ENCODE measurements at regions not wholly inside any gene's neighbourhood (a gene's known extent, or its start where the extent isn't known, plus 50 kb on each side); places are given as distances from the start of the nearest gene placed in this dataset.
A peak's percentile ranks its signal among the peaks of the same experiment; 100 is the strongest.

- no peak overlapping the region for H3K4me2 ChIP-seq (ENCODE audit: insufficient read depth, low read length, poor library complexity, severe bottlenecking)
- no peak overlapping the region for H3K23ac ChIP-seq (ENCODE audit: low read depth, low read length, poor library complexity)
- no peaks in the 10 kb centered on the region for H3K79me1 ChIP-seq (ENCODE audit: low read depth, low read length)
- H4K8ac ChIP-seq (ENCODE audit: low read depth, low read length): no peak overlapping the region
- H3K4ac ChIP-seq (ENCODE audit: low read length): no peak overlapping the region
- H3K36me3 ChIP-seq (replicated peaks in 1 of 2; ENCODE audit: control insufficient read depth in 2 of 2, insufficient read depth in 2 of 2, low read length in 2 of 2): no peaks in the 10 kb centered on the region
- peaks cover 0 to 17% (median 2%) of the 10 kb centered on the region in 3 experiments for H3K27me3 ChIP-seq (ENCODE audit: control insufficient read depth in 3 of 3, insufficient read depth in 3 of 3, low read depth in 1 of 3, low read length in 3 of 3)
- WGBS, 2 donors (ENCODE audit: extremely low coverage in 2 of 2, insufficient read length in 2 of 2, insufficient replicate concordance in 1 of 2): no CpG with 5 or more reads among the region's 4 CpGs
- H4K91ac ChIP-seq (ENCODE audit: low read depth, low read length, poor library complexity): no peak overlapping the region
- no peak overlapping the region for H3K14ac ChIP-seq (ENCODE audit: low read length)
- no peak for DNase-seq (ENCODE audit: low spot score)
- no peak overlapping the region for H3K27ac ChIP-seq (replicated peaks; ENCODE audit: low read length)
- H3K9ac ChIP-seq (ENCODE audit: low read depth, low read length, poor library complexity): no peak overlapping the region
- H3K18ac ChIP-seq (ENCODE audit: low read length): no peak overlapping the region
- H2BK12ac ChIP-seq (ENCODE audit: low read length): no peak overlapping the region
- no peak overlapping the region for H2BK15ac ChIP-seq (ENCODE audit: low read length)
- no peak overlapping the region for H2AK5ac ChIP-seq (ENCODE audit: low read depth, low read length)
- H2BK120ac ChIP-seq (ENCODE audit: low read depth, low read length): no peak overlapping the region
- no peaks in the 10 kb centered on the region for H3K4me1 ChIP-seq (ENCODE audit: control insufficient read depth in 2 of 2, insufficient read depth in 1 of 2, low read depth in 1 of 2, low read length in 2 of 2)
- H2AFZ ChIP-seq (ENCODE audit: low read length): no peak overlapping the region
- H3K4me3 ChIP-seq (ENCODE audit: low read length in 2 of 2): no peak overlapping the region
- peaks cover 0 to 4% of the 10 kb centered on the region in 2 donors for H3K9me3 ChIP-seq (replicated peaks in 1 of 2; ENCODE audit: control insufficient read depth in 2 of 2, insufficient read depth in 1 of 2, low read depth in 1 of 2, low read length in 2 of 2)
- H2BK5ac ChIP-seq (ENCODE audit: low read length): no peak overlapping the region
Measured at GRCh38 chr7:155899596-155899995, 87.3 kb upstream of the SHH start.

- Histone ChIP-seq H2AK5ac (ENCODE audit: low read depth, low read length) (no peak overlapping the region), H3K4me3 (ENCODE audit: low read length in 2 of 2) (no peak overlapping the region)
- WGBS, 2 donors (ENCODE audit: extremely low coverage in 2 of 2, insufficient read length in 2 of 2, insufficient replicate concordance in 1 of 2): no CpG with 5 or more reads among the region's 16 CpGs
Measured at GRCh38 chr7:155897758-155898386, 85.6 kb upstream of the SHH start.

DNA sequence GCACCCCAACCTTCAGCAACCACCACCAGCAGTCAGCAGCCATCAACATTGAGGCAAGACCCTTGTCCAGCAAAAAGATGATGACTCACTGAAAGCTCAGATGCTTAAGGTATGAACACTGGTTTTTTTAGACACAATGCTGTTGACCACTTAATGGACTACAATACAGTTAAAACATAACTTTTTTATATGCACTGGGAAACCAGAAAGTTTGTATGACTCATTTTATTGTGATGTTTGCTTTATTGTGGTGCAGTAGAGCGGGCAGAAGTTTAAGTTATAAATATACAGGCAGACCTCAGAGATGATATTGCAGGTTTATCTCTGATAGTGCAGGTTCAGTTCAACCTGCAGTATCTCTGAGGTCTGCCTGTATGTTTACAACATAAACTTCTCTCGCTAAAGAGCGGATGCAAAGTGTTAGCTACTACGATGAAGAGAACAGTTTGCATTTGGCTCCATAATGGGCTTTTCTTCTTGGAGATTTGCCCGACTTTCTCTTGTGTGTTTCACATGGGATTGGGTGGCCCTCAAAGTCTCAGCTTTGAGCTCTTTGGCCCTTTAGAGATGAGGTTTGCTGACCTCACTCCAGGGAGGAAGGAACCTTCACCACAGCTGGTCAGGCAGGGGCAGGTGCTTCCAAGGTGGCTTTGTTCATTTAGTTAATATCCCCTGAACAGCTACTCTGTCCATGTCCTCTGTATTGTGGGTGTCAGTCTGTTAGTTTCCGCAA is 84.4 kb upstream of the SHH start:
- Histone ChIP-seq H2BK12ac (ENCODE audit: low read length) (no peak overlapping the region), H3K9me3 (replicated peaks in 1 of 2; ENCODE audit: control insufficient read depth in 2 of 2, insufficient read depth in 1 of 2, low read depth in 1 of 2, low read length in 2 of 2) (peaks cover 0 to 4% of the 10 kb centered on the region in 2 donors), H3K4me3 (ENCODE audit: low read length in 2 of 2) (no peak overlapping the region), H3K27ac (replicated peaks; ENCODE audit: low read length) (no peak overlapping the region), H2BK120ac (ENCODE audit: low read depth, low read length) (no peak overlapping the region), H4K8ac (ENCODE audit: low read depth, low read length) (no peak overlapping the region), H2AFZ (ENCODE audit: low read length) (no peak overlapping the region), H4K91ac (ENCODE audit: low read depth, low read length, poor library complexity) (no peak overlapping the region), H3K9ac (ENCODE audit: low read depth, low read length, poor library complexity) (no peak overlapping the region), H3K18ac (ENCODE audit: low read length) (no peak overlapping the region), H3K4me2 (ENCODE audit: insufficient read depth, low read length, poor library complexity, severe bottlenecking) (no peak overlapping the region), H2BK5ac (ENCODE audit: low read length) (no peak overlapping the region), H3K79me1 (ENCODE audit: low read depth, low read length) (no peaks in the 10 kb centered on the region), H3K27me3 (ENCODE audit: control insufficient read depth in 3 of 3, insufficient read depth in 3 of 3, low read depth in 1 of 3, low read length in 3 of 3) (peaks cover 0 to 4% (median 2%) of the 10 kb centered on the region in 3 experiments), H2AK5ac (ENCODE audit: low read depth, low read length) (no peak overlapping the region), H3K14ac (ENCODE audit: low read length) (no peak overlapping the region), H3K4me1 (ENCODE audit: control insufficient read depth in 2 of 2, insufficient read depth in 1 of 2, low read depth in 1 of 2, low read length in 2 of 2) (no peaks in the 10 kb centered on the region), H3K23ac (ENCODE audit: low read depth, low read length, poor library complexity) (no peak overlapping the region), H3K36me3 (replicated peaks in 1 of 2; ENCODE audit: control insufficient read depth in 2 of 2, insufficient read depth in 2 of 2, low read length in 2 of 2) (no peaks in the 10 kb centered on the region), H2BK15ac (ENCODE audit: low read length) (no peak overlapping the region), H3K4ac (ENCODE audit: low read length) (no peak overlapping the region)
- no peak for DNase-seq (ENCODE audit: low spot score)
- WGBS, 2 donors (ENCODE audit: extremely low coverage in 2 of 2, insufficient read length in 2 of 2, insufficient replicate concordance in 1 of 2): no CpG with 5 or more reads among the region's 6 CpGs

More at GRCh38 chr7:155897758-155898386, 85.6 kb upstream of the SHH start:
- Histone ChIP-seq H3K27ac (replicated peaks; ENCODE audit: low read length) (no peak overlapping the region), H4K8ac (ENCODE audit: low read depth, low read length) (no peak overlapping the region), H3K9me3 (replicated peaks in 1 of 2; ENCODE audit: control insufficient read depth in 2 of 2, insufficient read depth in 1 of 2, low read depth in 1 of 2, low read length in 2 of 2) (peaks cover 0 to 4% of the 10 kb centered on the region in 2 donors), H3K79me1 (ENCODE audit: low read depth, low read length) (no peaks in the 10 kb centered on the region), H2BK15ac (ENCODE audit: low read length) (no peak overlapping the region), H3K23ac (ENCODE audit: low read depth, low read length, poor library complexity) (no peak overlapping the region), H2BK120ac (ENCODE audit: low read depth, low read length) (no peak overlapping the region), H3K18ac (ENCODE audit: low read length) (no peak overlapping the region), H3K27me3 (ENCODE audit: control insufficient read depth in 3 of 3, insufficient read depth in 3 of 3, low read depth in 1 of 3, low read length in 3 of 3) (peaks cover 0 to 4% (median 2%) of the 10 kb centered on the region in 3 experiments), H2BK5ac (ENCODE audit: low read length) (no peak overlapping the region), H3K4ac (ENCODE audit: low read length) (no peak overlapping the region), H3K4me2 (ENCODE audit: insufficient read depth, low read length, poor library complexity, severe bottlenecking) (no peak overlapping the region), H3K14ac (ENCODE audit: low read length) (no peak overlapping the region), H3K9ac (ENCODE audit: low read depth, low read length, poor library complexity) (no peak overlapping the region), H2BK12ac (ENCODE audit: low read length) (no peak overlapping the region), H4K91ac (ENCODE audit: low read depth, low read length, poor library complexity) (no peak overlapping the region), H3K4me1 (ENCODE audit: control insufficient read depth in 2 of 2, insufficient read depth in 1 of 2, low read depth in 1 of 2, low read length in 2 of 2) (no peaks in the 10 kb centered on the region), H2AFZ (ENCODE audit: low read length) (no peak overlapping the region), H3K36me3 (replicated peaks in 1 of 2; ENCODE audit: control insufficient read depth in 2 of 2, insufficient read depth in 2 of 2, low read length in 2 of 2) (no peaks in the 10 kb centered on the region)
- no peak for DNase-seq (ENCODE audit: low spot score)

- H3K9ac ChIP-seq (ENCODE audit: low read depth, low read length, poor library complexity): no peak overlapping the region
- no peaks in the 10 kb centered on the region for H3K79me1 ChIP-seq (ENCODE audit: low read depth, low read length)
- no peak overlapping the region for H4K91ac ChIP-seq (ENCODE audit: low read depth, low read length, poor library complexity)
- H2BK120ac ChIP-seq (ENCODE audit: low read depth, low read length): no peak overlapping the region
- H2AFZ ChIP-seq (ENCODE audit: low read length): no peak overlapping the region
- no peak overlapping the region for H2BK5ac ChIP-seq (ENCODE audit: low read length)
- peaks cover 0 to 4% (median 2%) of the 10 kb centered on the region in 3 experiments for H3K27me3 ChIP-seq (ENCODE audit: control insufficient read depth in 3 of 3, insufficient read depth in 3 of 3, low read depth in 1 of 3, low read length in 3 of 3)
- no CpG with 5 or more reads among the region's 6 CpGs for WGBS, 2 donors (ENCODE audit: extremely low coverage in 2 of 2, insufficient read length in 2 of 2, insufficient replicate concordance in 1 of 2)
- H3K36me3 ChIP-seq (replicated peaks in 1 of 2; ENCODE audit: control insufficient read depth in 2 of 2, insufficient read depth in 2 of 2, low read length in 2 of 2): no peaks in the 10 kb centered on the region
- H3K4ac ChIP-seq (ENCODE audit: low read length): no peak overlapping the region
- H2BK12ac ChIP-seq (ENCODE audit: low read length): no peak overlapping the region
- H3K18ac ChIP-seq (ENCODE audit: low read length): peak overlapping the region; percentile 25
- H3K14ac ChIP-seq (ENCODE audit: low read length): no peak overlapping the region
- H2BK15ac ChIP-seq (ENCODE audit: low read length): no peak overlapping the region
- no peaks in the 10 kb centered on the region for H3K4me1 ChIP-seq (ENCODE audit: control insufficient read depth in 2 of 2, insufficient read depth in 1 of 2, low read depth in 1 of 2, low read length in 2 of 2)
- H3K9me3 ChIP-seq (replicated peaks in 1 of 2; ENCODE audit: control insufficient read depth in 2 of 2, insufficient read depth in 1 of 2, low read depth in 1 of 2, low read length in 2 of 2): peaks cover 0 to 2% of the 10 kb centered on the region in 2 donors
- no peak overlapping the region for H3K4me3 ChIP-seq (ENCODE audit: low read length in 2 of 2)
- H4K8ac ChIP-seq (ENCODE audit: low read depth, low read length): no peak overlapping the region
- no peak for DNase-seq (ENCODE audit: low spot score)
- no peak overlapping the region for H3K4me2 ChIP-seq (ENCODE audit: insufficient read depth, low read length, poor library complexity, severe bottlenecking)
- no peak overlapping the region for H2AK5ac ChIP-seq (ENCODE audit: low read depth, low read length)
- no peak overlapping the region for H3K23ac ChIP-seq (ENCODE audit: low read depth, low read length, poor library complexity)
- no peak overlapping the region for H3K27ac ChIP-seq (replicated peaks; ENCODE audit: low read length)
Measured at GRCh38 chr7:155893664-155894063, 81.4 kb upstream of the SHH start.
